ENCODE measurements at regions not wholly inside any gene's neighbourhood (a gene's known extent, or its start where the extent isn't known, plus 50 kb on each side); places are given as distances from the start of the nearest gene placed in this dataset.

DNA sequence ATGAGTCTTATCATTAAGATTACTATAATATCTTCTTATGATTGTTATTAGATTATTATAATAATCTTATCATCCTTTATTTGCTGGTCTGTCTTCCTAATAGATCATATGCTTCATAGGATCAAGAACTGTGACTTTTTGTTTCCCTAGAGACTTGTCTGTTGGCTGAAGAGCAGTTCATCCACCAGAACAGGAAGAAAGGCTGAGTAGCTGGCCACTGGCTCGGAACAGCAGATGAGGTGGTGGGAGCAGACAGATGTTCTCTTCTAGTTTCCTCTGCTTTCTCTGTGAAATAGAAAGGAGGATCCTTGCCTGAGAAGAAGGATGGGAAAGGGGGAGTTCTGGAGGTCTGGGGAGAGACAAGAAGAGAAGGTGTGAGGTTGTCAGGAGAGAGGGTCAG is 120.0 kb downstream of the CCNA1 start:
- no peak for DNase-seq (ENCODE audit: low read depth)

DNA sequence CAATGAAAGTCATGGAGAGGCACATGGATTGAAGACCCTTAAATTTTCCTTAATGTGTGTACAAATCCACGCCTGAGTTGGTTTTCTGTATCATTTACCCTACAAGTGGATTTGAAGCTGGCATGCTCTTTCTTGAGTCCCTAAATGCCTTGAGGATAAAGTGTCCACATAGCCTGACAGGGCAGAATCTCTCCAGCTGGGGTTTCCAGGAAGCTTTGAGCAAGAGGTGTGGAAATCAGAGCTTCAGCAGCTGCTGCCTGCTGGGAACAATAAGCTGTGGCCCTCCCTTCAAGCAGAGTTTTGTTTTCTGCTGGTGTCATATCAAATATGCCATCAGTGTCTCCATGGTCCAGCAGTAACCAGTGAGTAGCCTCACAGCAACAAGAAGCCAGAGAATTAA is 120.3 kb upstream of the SERTM1 start:
- DNase-seq (ENCODE audit: low read depth), result no peak

DNA sequence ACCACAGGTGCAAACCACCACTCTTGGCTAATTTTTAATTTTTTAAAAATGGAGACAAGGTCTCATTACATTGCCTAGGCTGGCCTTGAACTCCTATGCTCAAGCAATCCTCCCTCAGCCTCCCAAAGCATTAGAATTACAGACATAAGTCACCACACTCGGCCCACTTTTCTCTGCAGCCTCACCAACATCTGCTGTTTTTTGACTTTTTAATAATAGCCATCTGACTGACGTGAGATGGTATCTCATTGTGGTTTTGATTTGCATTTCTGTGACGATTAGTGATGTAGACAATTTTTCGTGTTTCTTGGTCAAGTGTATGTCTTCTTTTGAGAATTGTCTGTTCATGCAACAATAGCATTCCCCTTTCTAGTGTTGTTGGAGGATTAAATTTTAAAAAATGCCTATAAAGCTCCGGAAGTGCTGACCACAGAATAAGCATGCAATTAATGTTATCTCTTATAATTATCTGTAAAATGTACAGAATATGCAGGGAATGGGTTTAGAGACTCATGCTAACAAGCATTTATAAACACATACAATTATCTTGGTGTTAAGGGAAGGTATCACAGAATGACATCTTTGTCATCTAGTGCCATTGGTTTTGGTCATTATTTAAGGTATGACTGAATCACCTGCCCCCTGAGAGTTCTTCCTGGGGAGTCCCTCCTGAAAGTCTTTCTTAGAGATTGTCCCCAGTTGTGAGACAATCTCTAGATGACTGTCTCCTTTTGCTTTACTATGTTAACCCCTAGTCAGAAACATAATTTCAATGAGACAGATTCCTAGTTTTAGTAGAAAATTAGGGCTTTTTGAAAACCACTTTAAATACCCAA is 118.5 kb upstream of the SERTM1 start:
- DNase-seq (ENCODE audit: low read depth), result no peak

DNA sequence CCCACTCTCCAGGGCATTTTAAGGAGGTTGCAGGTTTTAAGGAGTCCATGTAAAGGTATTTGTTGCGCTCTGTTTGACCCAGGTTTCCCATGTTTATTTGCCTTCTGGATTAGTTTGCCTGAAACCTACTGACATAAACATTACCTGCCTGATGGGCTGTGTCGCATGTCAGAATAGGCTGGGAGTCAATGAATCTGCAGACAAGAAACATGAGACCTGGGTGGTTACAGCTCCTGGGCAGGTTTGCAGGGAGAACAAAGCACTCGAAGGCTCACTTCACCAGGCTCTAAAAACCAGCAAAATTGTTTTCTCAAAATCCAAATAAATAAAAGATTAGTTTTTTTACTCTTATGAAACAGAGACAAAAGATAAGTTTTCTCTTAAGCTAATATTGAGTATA is 114.4 kb upstream of the SERTM1 start:
- DNase-seq (ENCODE audit: low read depth), result no peak

DNA sequence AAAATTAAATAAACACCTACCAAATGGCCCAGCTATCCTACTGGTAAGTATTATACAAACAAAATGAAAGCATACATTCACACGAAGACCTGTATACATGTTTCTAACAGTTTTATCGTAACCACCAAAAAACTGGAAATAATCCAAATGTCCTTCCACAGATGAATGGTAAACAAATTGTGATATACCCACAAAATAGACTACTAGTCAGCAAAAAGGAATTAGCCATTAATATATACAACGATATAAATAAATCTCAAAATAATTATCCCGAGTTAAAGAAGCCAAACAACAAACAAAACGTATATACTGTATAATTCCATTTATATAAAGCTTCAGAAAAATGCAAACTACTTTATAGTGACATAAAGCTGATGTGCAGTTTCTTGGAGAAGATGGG is 106.3 kb upstream of the SERTM1 start:
- DNase-seq (ENCODE audit: low read depth), result no peak

DNA sequence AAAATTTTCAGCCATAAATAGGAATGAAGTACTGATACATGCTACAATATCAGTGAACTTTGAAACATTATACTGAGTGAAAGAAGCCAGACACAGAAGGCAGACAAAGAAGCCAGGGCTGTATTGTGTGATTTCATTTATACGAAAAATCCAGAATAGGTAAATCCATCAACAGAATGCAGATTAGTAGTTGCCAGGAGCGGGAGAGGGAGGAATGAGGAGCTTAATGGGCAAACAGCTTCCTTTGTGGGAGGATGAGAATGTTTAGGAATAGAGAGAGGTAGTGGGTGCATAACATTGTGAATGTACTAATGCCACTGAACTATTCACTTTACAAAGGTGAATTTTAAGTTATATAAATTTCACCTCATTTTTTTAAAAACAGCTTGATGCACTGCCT is 103.3 kb upstream of the SERTM1 start:
- no peak for DNase-seq (ENCODE audit: low read depth)

DNA sequence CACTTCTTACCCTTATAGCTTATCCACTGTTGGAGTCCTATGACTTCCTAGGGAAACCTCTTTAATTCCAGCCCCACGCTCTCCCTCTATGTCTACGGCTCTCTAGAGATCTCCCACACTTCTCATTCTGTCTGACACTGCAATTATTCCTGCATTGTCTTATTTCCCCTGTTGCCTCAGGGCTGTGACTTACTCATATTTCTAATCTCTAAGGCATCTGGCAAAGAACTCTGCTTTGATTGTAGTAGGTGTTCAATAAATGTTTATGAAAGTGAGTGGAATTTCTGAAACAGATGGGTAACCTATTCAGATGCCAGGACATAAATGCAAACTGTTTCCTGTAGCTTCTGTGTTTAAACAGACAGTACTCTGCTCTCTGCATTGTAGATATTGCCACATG is 102.4 kb upstream of the SERTM1 start:
- DNase-seq (ENCODE audit: low read depth), result no peak

DNA sequence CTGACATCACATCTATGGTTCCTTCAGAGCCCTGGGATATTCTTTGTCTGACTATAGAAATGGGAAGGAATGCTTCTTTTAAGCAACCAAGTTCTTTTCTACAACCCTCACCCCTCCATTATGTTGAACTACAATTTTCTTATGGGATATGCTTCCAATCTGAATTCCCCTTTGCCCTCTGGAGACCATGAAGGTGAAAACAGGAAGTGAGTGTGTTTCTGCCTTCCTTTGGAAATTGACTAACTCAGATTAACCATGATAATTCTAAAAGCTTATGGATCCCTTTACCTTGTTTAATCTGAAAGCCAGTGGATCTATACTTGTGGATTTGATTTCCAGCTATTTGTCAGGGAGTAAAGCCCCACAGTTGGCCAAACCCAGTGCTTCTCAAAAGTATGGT is 90.8 kb upstream of the SERTM1 start:
- no peak for DNase-seq (ENCODE audit: low read depth)

DNA sequence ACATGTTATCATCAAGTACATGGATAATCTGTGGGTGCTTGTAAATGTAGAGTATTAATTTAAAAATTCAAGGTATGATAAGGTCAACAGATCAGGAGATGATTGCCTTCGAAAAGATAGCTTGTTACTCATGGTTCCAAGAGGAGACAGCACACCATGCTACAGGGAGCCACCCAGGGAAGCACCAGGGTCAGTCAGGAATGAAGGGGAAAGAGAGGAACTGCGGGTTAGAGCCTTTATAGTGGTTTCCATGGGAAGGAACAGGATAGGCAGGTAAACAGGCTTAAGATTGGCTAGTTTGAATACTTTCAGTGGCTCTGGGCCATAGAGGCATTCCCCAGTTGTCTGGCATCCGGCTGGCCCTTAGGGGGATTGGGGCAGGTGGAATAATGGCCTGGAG is 74.2 kb upstream of the SERTM1 start:
- DNase-seq (ENCODE audit: low read depth), result no peak

DNA sequence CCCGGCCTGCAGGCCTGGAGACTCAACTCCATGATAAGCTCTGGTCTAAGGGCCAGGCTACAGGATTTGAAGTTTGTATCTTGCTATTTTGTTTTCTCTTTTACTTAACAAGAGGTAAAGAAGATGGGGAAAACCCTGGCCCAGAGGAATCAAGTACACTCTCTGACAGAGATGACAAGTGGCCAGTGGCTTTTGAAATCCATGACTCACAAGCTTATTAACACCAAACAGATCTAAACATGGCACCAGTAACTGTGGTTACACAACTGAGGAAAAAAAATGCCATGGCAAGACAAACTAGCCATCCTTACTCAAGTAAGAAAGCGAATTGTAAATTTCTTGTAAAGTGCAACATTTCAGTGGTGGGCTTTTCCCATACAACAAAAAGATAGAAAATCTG is 72.6 kb upstream of the SERTM1 start:
- DNase-seq (ENCODE audit: low read depth), result no peak

DNA sequence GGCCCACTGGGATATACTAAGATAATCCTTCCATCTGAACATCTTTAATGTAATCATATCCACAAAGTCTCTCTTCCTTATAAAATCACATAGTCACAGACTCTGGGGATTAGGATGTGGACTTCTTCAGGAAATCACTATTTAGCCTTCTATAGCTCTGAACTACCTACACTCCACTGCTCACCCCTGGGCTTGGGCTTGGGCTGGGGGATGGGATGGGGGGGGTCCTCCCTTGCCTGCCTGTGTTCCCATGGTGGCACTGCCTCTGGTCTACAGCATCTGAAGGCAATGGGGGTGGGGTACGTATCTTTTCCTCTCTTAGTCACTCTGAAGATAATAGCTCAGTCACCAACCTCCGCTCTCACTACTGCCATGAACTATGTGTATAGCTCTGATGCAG is 67.8 kb upstream of the SERTM1 start:
- no peak for DNase-seq (ENCODE audit: low read depth)

DNA sequence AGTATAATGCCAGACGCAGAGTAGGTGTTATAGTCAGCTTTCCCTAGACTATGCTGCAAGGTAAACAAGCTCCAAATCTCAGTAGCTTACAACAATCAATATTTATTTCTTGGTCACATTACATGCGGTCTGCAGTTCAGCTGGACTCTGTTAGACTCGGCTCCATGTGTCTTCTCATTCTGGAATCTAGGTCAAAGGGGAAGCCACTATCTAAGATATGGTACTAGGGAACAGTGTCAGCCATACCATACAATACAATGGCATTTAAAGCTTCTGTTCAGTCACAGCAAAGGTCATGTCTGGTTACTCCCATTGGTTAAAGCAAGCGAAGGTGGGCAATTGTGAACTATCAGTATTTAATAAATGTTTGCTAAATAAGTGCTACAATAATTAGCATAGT is 65.3 kb upstream of the SERTM1 start:
- DNase-seq (ENCODE audit: low read depth), result no peak

DNA sequence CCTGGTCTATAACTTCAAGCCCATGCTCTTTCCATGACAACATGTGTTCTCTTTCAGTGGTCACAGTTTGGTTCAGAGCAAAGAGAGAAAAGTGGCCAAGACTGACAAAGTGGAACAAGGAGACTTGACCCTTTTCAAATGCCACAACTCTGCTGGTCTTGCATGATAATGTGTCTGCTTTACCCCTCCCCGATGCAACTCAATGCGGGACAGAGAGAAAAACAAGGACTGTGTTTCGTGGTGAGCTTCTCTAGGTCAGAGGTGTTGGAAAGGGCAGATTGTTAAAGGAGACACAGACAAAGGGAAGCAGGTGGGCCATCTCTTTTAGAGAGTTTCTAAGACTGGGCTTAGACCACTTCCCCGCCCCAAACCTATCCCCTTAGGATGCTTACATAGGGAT is 61.6 kb upstream of the SERTM1 start:
- DNase-seq (ENCODE audit: low read depth), result no peak

DNA sequence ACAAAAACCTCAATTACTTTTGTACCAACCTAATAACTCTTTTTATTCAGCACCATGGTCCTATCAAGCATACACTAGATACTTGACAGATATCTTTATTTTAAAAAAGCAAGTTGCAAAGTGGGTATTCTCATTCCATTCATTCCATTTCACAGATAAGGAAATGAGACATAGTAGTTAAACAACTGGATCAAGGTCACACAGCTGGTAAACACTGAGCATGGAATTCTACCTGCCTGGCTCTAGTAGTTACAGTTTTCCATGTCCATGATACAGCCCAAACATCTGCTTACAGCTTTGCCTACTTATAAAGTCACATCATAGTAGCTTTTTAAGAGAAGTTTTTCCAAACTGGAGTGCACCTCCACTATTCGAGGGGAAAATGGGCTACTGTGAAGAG is 57.1 kb upstream of the SERTM1 start:
- DNase-seq (ENCODE audit: low read depth), result no peak

DNA sequence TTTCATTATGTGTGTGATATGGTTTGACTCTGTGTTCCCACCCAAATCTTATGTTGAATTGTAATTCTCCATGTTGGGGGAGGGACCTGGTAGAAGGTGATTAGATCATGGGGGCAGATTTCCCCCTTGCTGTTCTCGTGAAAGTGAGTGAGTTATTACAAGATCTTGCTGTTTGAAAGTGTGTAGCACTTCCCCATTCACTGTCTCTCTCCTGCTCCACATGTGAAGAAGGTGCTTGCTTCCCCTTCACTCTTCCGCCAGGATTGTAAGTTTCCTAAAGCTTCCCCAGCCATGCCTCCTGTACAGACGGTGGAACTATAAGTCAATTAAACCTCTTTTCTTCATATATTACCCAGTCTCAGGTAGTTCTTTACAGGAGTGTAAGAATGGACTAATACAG is 54.3 kb upstream of the SERTM1 start:
- no peak for DNase-seq (ENCODE audit: low read depth)

Measured in fibroblast of the conjunctiva (primary cell).